Esophagus squamous epithelium (tissue), 5 donors: ENCODE measurements at regions not wholly inside any gene's neighbourhood (a gene's known extent, or its start where the extent isn't known, plus 50 kb on each side); places are given as distances from the start of the nearest gene placed in this dataset.

ENCODE experiments used
- DNase-seq: peaks from one replicate; lab custom pipeline; 2025; lab: John Stamatoyannopoulos, UW
- H3K27ac ChIP-seq, 4 donors: fragments of 200-600 bp; sonication (generic); one replicate each; pipeline ENCODE4 v1.5.1; 2016 to 2019; ENCODE audit warnings: mild to moderate bottlenecking in 1 of 4
- H3K27me3 ChIP-seq, 4 donors: fragments of 200-600 bp; sonication (generic); 1 replicate in 3 of 4; 2 replicates in 1 of 4; pipeline versions ENCODE4 v1.5.1 to v1.6.0; 2017 to 2021; ENCODE audit warnings: antibody characterized with exemption in 1 of 4
- H3K36me3 ChIP-seq, 3 donors: fragments of 200-600 bp; sonication (generic); one replicate each; pipeline ENCODE4 v1.5.1; 2016 to 2019
- H3K4me1 ChIP-seq, 3 donors: fragments of 200-600 bp; sonication (generic); one replicate each; pipeline ENCODE4 v1.5.1; 2017 to 2019
- H3K4me3 ChIP-seq, 4 donors: fragments of 200-600 bp; sonication (generic); 1 replicate in 3 of 4; 2 replicates in 1 of 4; pipeline ENCODE4 v1.5.1; 2016 to 2019; ENCODE audit warnings: mild to moderate bottlenecking in 2 of 4, moderate library complexity in 1 of 4
- H3K9me3 ChIP-seq, 3 donors: fragments of 200-600 bp; sonication (generic); one replicate each; pipeline ENCODE4 v1.5.1; 2016 to 2019
- CTCF ChIP-seq, 6 experiments: fragments of 450-650 bp in 4 of 6; fragments of 200-600 bp in 2 of 6; sonication (generic) in 2 of 6; IDR thresholded peaks; one replicate each; pipeline ENCODE4 v1.5.1; 2016 to 2019; ENCODE audit warnings: antibody characterized with exemption in 6 of 6, mild to moderate bottlenecking in 4 of 6, moderate library complexity in 4 of 6
- POLR2A ChIP-seq, 4 donors: fragments of 450-650 bp; IDR thresholded peaks; one replicate each; pipeline ENCODE4 v1.6.1; 2017; ENCODE audit warnings: antibody characterized with exemption in 4 of 4, mild to moderate bottlenecking in 4 of 4, moderate library complexity in 3 of 4
- WGBS, 2 donors: methylation state at CpG; one replicate each; pipeline ENCODE4 v1.1.5; 2018; 5-methylcytosine and 5-hydroxymethylcytosine counted together
- intact Hi-C: fragments of 100-400 bp; cut with DNase I; formaldehyde crosslinking; loops from one replicate; pipeline ENCODE4 v1.15.0; 2022
- donor health status: DM: yes; HTN: yes; CAD: no.

DNA sequence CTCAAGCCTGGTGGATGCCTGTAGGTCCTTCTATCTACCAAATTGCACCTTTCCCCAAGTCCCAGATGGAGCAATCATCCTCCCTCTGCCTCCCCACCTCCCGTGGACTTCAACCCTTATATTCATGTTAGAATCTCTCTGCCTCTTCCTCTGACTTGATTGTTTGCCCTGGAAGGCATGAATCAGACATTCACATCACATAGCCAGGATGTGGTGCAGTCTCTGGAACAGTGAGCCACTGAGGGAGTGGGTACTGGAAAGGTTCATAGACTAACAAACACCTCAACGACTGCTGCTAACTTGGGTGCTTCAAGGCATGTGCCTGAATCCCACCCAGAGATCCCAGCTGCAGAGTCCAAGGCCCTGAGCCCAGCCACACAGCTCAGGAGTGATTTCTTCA is 494.0 kb downstream of the TNS3 start:
- Histone ChIP-seq H3K4me1 (peaks cover 0 to 5% (median 0%) of the 10 kb centered on the region in 3 donors), H3K9me3 (no peaks in the 10 kb centered on the region), H3K27me3 (no peaks in the 10 kb centered on the region), H3K36me3 (no peaks in the 10 kb centered on the region), H3K27ac (no peak overlapping the region), H3K4me3 (no peak overlapping the region)
- intact Hi-C loops = loop anchor here (5.0 to 10.0 kb wide), 2 partner anchors 733 to 1166 kb away; partner anchors contain the start of gene IGFBP3
- 28 to 40% methylated on average over 2 of the region's 2 CpGs for WGBS, 2 donors
- DNase-seq = no peak
- TF ChIP-seq CTCF (IDR thresholded peaks at IDR 0.05) (no peak), POLR2A (IDR thresholded peaks at IDR 0.05) (no peak)

DNA sequence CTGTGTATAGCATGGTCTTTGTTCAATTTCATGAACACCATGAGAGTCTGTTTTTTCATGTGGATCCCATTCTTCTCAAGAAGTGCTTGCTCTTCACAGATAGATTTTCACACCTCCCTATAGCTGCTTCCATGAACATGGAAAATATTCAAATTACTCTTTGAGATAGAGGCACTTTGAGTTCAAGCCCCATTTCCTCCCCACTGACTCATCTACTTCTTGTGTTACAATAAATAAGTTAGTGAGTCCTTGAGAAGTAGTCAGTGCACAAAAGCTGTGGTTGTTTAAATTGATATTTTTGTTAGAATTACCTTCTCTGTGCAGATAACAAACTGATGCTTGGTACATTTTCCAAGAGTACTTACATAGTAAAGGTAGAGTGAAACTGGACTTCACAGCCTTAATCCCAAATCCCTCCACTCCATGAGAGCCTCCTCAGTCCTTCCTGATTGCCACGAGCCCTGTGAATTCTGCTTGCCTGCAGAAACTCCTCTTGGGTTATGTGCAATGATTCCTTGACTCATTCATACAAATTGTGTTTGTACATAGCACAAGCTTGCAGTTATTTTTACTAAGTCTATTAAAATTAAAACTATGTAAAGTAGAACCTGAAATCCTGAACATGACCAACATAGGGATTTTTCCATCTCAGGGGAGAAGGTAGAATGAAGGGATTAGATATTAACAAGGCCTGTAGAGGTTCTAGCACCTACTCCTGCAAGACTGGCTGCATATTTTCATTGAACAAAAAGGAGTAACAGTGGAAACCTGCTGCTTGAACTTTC is 496.2 kb downstream of the TNS3 start:
- DNase-seq = no peak
- Histone ChIP-seq H3K27me3 (no peaks in the 10 kb centered on the region), H3K27ac (no peak overlapping the region), H3K4me3 (no peak overlapping the region), H3K36me3 (no peaks in the 10 kb centered on the region), H3K9me3 (no peaks in the 10 kb centered on the region), H3K4me1 (peaks cover 0 to 5% (median 0%) of the 10 kb centered on the region in 3 donors)
- TF ChIP-seq CTCF (IDR thresholded peaks at IDR 0.05) (no peak), POLR2A (IDR thresholded peaks at IDR 0.05) (no peak)
- 71 to 73% methylated on average over 1 of the region's 1 CpG for WGBS, 2 donors
- intact Hi-C loops = loop anchor here (5.0 to 10.0 kb wide), 2 partner anchors 731 to 1163 kb away; partner anchors contain the start of gene IGFBP3

- intact Hi-C loops = loop anchor here (10.0 kb wide), 1 partner anchor 729 kb away; no protein-coding TSS in a partner anchor
- WGBS, 2 donors = 87 to 88% methylated on average over 7 of the region's 7 CpGs
- no peaks in the 10 kb centered on the region for H3K27me3 ChIP-seq
- peaks cover 0 to 4% (median 0%) of the 10 kb centered on the region in 3 donors for H3K4me1 ChIP-seq
- TF ChIP-seq POLR2A (IDR thresholded peaks at IDR 0.05) (no peak), CTCF (IDR thresholded peaks at IDR 0.05) (no peak)
- no peak for DNase-seq
- H3K27ac ChIP-seq = no peak overlapping the region
- H3K36me3 ChIP-seq = no peaks in the 10 kb centered on the region
- no peak overlapping the region for H3K4me3 ChIP-seq
- no peaks in the 10 kb centered on the region for H3K9me3 ChIP-seq
Measured at GRCh38 chr7:47083476-47084250, 498.2 kb downstream of the TNS3 start.

GRCh38 chr7:47080816-47081215 is 501.1 kb downstream of the TNS3 start:
- TF ChIP-seq POLR2A (IDR thresholded peaks at IDR 0.05) (no peak), CTCF (IDR thresholded peaks at IDR 0.05) (no peak)
- H3K4me1 ChIP-seq = no peaks in the 10 kb centered on the region
- H3K36me3 ChIP-seq = no peaks in the 10 kb centered on the region
- intact Hi-C loops = loop anchor here (10.0 kb wide), 1 partner anchor 726 kb away; no protein-coding TSS in a partner anchor
- no peaks in the 10 kb centered on the region for H3K27me3 ChIP-seq
- no peak overlapping the region for H3K27ac ChIP-seq
- no peak for DNase-seq
- H3K9me3 ChIP-seq = no peaks in the 10 kb centered on the region
- H3K4me3 ChIP-seq = no peak overlapping the region
- WGBS, 2 donors = 40 to 44% methylated on average over 3 of the region's 3 CpGs

DNA sequence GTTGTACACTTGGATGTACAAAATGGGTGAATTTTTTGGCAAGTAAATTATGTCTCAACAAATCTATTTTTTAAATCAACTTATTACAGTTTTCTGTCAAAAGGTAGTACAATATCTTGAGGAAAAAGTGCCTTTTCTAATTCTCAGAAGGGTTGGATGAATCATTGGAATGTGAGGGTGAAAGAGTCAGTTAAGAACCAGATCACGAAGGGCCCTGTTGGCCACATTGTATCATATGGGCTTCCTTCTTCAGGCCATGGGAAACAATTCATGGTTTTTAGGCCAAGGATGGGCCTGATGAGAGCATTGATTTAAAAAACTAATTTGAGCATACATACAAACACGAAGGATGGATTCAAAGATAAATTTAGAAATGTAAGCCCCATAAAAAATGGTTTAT is 503.7 kb downstream of the TNS3 start:
- TF ChIP-seq CTCF (IDR thresholded peaks at IDR 0.05) (no peak), POLR2A (IDR thresholded peaks at IDR 0.05) (no peak)
- DNase-seq = no peak
- Histone ChIP-seq H3K4me3 (no peak overlapping the region), H3K36me3 (no peaks in the 10 kb centered on the region), H3K27me3 (no peaks in the 10 kb centered on the region), H3K9me3 (no peaks in the 10 kb centered on the region), H3K27ac (no peak overlapping the region), H3K4me1 (no peaks in the 10 kb centered on the region)
- 68 to 75% methylated on average over 2 of the region's 2 CpGs for WGBS, 2 donors
- intact Hi-C loops = no loop called here
